Fibroblast of the aortic adventitia (primary cell): ENCODE measurements at regions not wholly inside any gene's neighbourhood (a gene's known extent, or its start where the extent isn't known, plus 50 kb on each side); places are given as distances from the start of the nearest gene placed in this dataset.

Source experiments
- DNase-seq: peaks from one replicate; pipeline ENCODE4 v3.0.0-alpha.2; 2010; ENCODE audit warnings: low read depth
- H3K4me3 ChIP-seq: 2 replicates; pipeline ENCODE4 v1.5.1; 2011; ENCODE audit warnings: low read depth, mild to moderate bottlenecking, control low read depth, low read length, moderate library complexity
- TF ChIP-seq, protein P1 (sequence below): IDR thresholded peaks from 2 replicates; pipeline ENCODE4 v1.5.1; 2011; ENCODE audit warnings: mild to moderate bottlenecking, low read length, control low read depth, inconsistent platforms; ENCODE audit not compliant: insufficient read depth

DNA sequence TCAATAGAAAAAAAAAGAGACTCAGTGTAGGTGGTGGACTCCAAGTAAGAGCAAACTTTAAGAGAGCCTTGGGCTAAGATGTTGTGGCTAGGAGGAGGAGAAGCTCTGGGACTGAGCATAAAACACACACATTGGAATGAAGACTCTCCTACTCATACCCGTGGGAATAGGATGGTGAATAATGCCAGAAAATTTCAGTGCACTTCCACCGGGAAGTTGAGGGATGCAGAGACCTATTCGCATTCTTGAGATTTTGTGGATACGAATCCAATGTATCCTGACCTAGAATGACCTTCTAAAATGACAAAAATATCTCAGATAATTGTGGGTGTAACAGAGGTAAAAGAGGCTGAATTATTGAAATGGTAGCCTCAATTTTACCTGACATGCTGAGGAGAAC is 388.7 kb upstream of the SGO1 start:
- DNase-seq: peak; percentile 87
- H3K4me3 ChIP-seq: no peak overlapping the region
- TF ChIP-seq, protein P1, sequence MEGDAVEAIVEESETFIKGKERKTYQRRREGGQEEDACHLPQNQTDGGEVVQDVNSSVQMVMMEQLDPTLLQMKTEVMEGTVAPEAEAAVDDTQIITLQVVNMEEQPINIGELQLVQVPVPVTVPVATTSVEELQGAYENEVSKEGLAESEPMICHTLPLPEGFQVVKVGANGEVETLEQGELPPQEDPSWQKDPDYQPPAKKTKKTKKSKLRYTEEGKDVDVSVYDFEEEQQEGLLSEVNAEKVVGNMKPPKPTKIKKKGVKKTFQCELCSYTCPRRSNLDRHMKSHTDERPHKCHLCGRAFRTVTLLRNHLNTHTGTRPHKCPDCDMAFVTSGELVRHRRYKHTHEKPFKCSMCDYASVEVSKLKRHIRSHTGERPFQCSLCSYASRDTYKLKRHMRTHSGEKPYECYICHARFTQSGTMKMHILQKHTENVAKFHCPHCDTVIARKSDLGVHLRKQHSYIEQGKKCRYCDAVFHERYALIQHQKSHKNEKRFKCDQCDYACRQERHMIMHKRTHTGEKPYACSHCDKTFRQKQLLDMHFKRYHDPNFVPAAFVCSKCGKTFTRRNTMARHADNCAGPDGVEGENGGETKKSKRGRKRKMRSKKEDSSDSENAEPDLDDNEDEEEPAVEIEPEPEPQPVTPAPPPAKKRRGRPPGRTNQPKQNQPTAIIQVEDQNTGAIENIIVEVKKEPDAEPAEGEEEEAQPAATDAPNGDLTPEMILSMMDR: no peak

DNA sequence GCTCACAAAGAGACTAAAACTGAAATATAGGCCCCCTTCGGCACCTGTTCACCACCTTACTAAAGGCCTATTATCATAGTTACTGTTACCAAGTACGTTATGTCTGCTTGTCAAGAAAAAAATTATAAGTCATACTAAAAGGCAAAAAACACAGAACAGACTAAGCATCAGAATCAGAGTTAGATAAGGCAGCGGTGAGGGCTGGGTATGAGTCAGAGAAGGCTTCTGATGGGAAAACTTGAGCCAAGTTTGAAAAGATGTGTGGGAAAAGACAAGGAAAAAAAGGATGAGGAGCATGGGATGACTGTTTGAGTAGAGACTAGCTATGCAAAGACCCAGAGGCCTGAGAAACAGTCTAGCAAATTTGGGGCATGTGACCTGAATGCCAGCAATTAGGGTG is 387.2 kb upstream of the SGO1 start:
- no peak overlapping the region for H3K4me3 ChIP-seq
- TF ChIP-seq, protein P1: no peak
- peak; percentile 85 for DNase-seq

DNA sequence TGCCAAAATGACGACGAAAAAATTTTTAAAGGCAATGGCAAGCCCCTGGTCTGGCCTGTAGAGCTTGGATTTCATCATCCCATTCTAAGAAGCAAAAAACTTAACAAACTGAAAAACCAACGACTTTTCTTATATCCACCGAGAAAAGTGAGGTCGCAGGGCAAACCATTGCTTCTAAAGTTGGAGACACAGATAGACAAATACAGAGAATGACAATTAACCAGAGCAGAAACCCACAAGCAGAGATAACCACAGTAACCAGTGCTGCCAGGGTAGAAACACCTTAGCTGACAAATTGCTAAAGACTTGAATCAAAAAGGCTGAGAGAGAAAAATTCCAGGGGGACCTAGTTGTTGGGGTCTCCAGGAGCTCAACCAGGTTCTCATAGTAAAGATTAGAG is 386.5 kb upstream of the SGO1 start:
- TF ChIP-seq, protein P1: no peak
- H3K4me3 ChIP-seq: no peak overlapping the region
- no peak for DNase-seq

DNA sequence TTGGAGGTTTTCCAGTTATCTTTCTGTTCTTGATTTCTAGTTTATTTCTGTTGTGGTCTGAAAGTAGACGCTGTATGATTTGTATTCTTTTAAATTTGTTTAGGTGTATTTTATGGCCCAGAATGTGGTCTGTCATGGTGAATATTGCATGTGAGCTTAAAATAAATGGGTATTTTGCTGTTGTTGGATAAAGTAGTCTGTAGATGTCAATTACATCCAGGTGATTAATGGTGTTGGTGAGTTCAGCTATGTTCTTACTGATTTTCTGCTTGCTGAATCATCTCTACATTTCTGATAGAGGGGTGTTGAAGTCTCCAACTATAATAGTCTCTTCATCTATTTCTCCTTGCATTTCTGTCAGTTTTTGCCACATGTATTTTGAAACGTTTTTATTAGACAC is 383.3 kb upstream of the SGO1 start:
- DNase-seq: no peak
- no peak overlapping the region for H3K4me3 ChIP-seq
- TF ChIP-seq, protein P1: no peak

DNA sequence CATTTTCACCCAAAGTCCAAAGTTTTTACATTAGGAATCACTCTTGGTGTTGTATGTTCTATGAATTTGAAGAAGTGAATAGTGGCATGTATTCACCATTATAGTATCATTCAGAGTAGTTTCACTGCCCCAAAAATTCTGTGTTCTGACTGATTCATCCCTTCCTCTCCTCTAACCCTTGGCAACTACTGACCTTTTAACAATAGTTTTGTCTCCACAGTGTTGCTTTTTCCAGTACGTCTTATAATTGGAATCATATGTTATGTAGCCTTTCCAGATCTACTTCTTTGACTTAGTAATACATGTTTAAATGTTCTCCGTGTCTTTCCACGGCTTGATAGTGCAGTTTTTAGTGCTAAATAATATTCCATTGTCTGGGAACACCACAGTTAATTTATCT is 379.0 kb upstream of the SGO1 start:
- no peak overlapping the region for H3K4me3 ChIP-seq
- peak; percentile 71 for DNase-seq
- TF ChIP-seq, protein P1: no peak

DNA sequence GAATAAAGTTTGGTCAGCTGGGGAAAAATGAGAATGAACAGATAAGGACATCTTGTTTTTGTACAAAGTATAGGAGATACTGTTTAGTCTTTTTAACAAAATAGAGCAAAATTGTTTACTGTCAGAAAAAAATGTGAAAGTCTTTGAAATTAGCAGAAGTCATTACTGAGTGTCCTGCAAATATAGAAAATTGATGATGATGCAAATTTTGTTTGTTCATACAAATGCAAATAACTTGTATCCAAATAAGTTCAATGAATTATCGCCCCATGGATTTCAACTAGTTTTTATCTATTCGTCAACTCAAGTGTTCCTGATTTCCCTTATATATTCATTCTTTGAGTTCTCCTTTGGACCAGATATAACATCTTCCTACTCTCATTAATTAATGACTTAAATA is 378.0 kb upstream of the SGO1 start:
- no peak overlapping the region for H3K4me3 ChIP-seq
- DNase-seq: no peak
- TF ChIP-seq, protein P1: no peak

DNA sequence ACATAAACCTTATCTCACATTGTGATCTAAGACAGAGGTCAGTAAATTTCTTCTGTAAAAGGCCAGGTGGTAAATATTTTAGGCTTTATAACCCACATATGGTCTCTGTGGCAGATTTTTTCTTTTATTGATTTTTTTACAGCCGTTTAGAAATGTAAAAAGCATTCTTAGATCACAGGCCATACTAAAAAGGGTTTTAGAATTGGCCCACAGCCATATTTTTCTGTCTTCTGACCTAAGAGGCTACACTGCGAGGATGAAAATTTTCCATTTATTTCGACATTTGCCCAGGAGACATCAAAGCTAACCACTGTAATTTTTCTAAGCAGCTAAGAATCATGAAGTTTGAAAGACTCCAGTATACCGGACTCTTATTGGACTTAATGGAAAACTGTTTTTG is 377.2 kb upstream of the SGO1 start:
- no peak for DNase-seq
- TF ChIP-seq, protein P1: no peak
- H3K4me3 ChIP-seq: no peak overlapping the region
